Frontal cortex (tissue), 3 donors: ENCODE measurements at regions not wholly inside any gene's neighbourhood (a gene's known extent, or its start where the extent isn't known, plus 50 kb on each side); places are given as distances from the start of the nearest gene placed in this dataset.

Experiments
- DNase-seq, 2 donors: peaks; one replicate each; pipeline ENCODE4 v3.0.0; 2012; ENCODE audit warnings: low spot score in 2 of 2
- FAIRE-seq: peaks from 2 replicates; lab custom pipeline; 2012; peaks lifted over from hg19 to GRCh38; lab: Jason Lieb, UNC
- donor health status: control.
- donor health status: control.
- donor health status: control.

DNA sequence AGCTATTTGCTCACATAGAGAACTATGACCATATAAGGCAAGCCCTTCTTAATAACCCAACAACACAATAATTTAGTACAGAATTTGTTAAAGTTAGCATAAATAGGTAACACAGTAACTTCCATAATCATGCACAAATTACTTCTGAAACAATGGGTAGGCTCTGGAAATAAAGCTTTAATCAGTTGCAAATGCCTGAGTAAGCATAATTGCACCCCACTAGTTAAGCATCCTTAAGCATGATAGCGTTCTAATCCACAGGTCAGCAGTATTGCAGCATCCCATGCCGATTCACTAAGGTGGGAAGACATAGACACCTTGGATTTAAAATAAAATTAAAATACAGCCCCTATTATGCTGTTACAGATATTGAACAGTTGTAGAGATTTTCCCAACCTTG lies 161.7 kb downstream of the DHX15 start:
- FAIRE-seq, result no peak
- DNase-seq, result no peak

DNA sequence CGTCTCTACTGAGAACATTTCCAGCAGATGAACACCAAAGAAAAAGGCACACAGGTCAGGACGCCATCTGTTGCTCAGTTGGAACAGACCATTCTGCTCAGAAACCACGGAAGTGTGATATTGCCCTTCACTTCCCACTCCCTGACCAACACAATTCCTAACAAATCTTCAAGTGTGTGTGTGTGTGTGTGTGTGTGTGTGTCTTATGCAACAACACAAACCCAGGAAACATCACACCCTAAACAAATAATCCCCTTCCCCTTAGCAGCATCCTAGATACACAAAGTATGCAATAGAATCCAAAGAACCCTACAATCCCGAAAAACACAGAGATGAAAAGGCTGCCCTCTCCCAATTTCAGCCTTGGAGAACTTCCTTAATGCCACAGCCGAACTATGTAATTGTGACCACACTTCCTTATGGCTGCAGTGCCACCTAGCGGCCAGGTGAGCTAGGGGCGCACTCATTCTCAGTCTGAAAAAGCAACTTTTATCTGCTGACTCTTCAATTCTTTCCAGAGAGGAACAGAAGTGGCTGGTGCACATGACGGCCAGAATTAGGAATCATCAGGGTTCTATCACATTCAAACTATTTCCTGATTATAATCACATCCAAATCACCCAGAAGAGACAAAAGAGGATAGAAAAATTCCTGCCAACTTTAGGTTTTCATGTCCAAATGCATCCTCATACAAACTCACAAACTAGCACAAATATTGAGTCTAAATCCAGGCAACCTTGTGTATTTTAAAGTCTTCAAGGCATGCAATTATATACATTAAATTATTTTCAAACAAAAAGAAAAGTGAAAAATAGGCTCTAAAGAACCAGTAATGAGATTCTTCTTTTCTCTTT lies 164.9 kb downstream of the DHX15 start:
- FAIRE-seq (no peak), DNase-seq (peak; percentile 34 to 62)

DNA sequence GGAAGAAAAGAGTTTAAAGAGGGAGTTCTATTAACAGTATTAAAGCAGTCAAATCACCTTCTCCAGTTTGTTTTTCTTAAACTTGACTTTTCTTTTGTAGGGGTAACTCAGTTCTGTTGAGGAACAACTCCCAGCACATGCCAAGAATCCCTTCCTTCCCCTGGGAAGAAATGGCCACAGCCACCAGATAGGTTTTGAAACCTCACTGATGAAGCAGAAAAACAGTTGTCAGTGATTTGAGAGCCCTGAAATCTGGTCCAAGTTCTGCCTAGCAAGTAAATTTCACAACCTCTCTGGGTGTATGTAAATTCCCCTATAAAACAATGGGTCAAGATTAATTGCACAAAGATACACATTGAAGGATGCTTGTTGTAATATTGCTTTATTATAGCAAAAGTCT lies 167.1 kb downstream of the DHX15 start:
- DNase-seq (no peak), FAIRE-seq (no peak)

DNA sequence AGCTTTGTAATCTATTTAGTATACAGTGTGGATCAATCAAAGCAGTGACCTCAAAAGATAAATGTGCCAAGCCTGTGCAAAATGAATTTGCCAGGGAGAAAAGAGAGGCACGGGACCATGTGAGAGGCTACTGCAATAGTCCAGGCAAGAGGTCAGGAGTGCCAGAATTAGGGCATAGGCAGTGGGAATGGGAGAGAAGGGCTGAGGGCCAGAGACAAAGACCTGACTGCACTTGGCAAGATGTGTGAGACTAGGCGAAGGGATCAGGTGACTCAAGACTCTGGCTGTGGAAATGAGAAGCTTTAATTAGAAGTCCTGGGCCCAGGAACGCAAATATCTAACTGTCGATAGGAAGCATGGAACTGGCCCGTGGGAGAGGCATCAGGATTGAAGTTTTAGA lies 168.1 kb downstream of the DHX15 start:
- FAIRE-seq (no peak), DNase-seq (no peak)

DNA sequence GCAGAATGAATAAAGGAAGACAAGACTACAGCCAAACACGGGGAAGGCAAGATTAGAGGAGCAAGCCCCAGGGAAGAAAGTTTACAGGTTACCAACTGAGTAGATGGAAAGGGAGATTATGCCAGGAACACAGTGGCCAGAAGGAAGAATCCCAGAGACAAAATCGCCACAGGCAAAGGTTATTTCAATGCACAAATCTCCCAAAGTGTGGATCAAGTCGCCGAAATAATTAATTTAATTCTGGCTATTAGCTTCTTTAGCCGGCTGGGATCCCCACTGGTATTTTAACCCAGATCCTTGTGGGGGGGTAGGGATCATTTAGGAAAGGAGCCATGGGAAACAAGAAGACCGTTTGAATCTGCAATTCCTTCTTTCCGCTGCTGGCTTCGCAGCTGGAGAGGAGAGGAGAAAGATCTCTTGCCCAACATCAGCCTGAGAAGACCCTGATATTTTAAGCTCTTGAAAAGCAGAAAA lies 171.0 kb downstream of the DHX15 start:
- DNase-seq, result no peak
- FAIRE-seq, result no peak

DNA sequence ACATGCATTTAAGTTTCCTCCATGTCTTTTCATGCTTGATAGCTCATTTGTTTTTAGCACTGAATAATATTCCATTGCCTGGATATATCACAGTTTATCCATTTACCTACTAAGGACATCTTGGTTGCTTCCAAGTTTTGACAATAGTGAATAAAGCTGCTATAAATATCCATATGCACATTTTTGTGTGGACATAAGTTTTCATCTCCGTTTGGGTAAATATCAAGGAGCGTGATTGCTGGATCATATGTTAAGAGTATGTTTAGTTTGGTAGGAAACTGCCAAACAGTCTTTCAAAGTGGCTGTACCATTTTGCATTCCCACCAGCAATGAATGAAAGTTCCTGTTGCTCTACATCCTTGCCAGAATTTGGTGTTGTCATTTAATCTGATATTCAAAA lies 172.5 kb downstream of the DHX15 start:
- FAIRE-seq (no peak), DNase-seq (no peak)

DNA sequence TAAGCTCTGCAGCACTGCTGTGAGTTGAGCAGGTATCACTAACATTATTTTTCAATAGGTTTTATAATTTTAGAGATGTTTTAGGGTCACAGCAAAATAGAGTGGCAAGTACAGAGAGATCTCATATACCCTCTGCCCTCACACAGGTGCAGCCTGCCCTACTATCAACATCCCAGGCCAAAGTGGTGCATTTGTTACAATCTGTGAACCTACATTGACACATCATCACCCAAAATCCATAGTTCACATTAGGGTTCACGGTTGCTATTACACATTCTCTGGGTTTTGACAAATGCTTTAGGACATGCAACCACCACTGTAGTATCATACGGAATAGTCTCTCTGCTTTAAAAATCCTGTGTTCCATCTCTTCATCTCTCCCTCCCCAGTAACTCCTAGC lies 173.1 kb downstream of the DHX15 start:
- DNase-seq (no peak), FAIRE-seq (no peak)

DNA sequence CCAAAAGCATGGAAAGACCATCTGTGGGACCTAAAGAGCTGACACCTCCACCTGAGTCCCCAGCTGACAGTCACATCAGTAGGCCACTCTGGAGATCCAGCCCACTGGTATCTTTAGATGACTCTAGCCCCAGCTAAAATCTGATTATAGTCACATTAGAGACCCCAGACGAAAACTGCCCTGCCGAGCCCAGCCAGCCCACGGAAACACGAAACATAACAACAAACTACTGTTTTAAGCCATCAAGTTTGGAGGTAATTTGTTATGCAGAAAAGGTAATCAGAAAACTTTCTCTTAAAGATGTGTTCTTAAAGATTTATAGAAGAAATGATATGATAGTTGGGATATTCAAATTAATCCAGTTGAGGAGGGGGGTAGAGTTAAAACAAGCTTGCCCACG lies 175.7 kb downstream of the DHX15 start:
- FAIRE-seq (no peak), DNase-seq (no peak)

DNA sequence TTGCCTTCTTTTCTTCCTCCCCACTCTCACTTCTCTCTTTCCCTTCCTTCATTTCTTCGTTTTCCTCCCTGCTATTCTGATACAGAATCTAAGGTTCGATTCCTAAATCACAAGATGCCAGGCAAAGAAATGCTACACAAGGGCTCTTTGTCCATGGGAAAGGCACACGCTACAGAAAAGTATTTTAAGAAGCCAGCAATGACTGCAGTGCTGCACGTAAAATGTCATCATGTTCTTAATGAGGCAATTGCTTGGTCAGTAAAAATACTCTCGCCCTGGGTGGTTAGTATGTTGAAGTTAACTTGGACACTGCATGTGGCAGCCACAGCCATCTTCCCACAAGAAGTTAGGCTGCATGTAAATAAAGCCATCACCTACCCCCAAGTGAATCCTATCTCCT lies 178.4 kb downstream of the DHX15 start:
- DNase-seq (no peak), FAIRE-seq (no peak)

DNA sequence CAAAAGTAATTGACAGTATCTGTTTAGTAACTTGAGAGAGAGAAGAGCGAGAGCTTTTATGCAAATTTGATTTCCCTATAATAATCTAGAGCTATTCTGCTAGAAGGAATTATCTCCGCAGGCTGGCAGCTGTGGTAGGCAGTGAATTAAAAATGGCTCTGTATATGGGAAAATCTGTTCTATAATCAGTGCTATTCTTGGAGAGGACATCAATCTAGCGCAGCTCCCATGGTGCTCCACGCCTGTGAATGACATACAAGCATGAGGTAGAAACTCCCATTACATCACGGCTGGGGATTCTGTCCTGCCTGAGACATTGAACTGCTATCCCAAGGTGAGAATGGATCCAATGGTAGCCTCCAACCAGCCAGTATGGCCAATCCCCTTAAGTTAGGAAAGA lies 179.0 kb downstream of the DHX15 start:
- DNase-seq, result no peak
- no peak for FAIRE-seq

DNA sequence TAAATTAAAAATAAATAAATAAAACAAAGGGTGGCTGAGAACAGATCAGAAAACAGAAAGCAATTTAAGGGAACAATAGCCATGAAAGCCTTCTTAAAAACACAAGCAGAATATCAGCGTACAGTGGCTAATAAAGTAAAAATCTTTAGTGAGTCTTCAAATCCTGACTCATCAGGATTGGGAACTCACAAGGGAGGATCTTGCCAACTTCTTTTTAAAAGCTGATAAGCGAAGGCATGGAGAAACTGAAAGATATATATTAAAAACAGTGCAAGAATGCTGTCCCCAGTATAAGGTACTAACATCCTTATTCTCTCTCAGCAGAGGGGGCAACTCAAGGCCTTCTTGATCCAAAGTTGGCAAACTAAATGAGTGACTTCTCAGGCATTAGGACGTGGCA lies 180.1 kb downstream of the DHX15 start:
- FAIRE-seq, result no peak

DNA sequence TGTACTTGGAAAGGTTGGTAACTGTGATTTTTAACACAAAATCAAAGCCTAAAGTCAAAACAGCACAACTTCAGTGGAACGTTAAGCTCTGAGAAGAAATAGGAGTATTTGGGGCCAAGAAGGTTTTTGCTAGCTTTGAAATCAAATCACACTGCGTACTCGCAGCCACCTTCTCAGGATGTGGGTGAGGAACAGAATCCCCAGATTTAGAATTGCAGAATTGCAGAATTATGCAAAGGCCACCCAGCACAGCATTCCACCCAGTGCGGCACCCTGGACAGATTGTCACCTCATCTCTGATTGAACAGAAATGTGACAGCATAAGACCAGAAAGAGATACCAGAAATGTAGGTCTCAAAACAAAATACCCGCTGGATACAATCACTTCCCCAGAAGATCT lies 181.1 kb downstream of the DHX15 start:
- FAIRE-seq, result no peak
- DNase-seq, result no peak

More for the DNA sequence above, 180.1 kb downstream of the DHX15 start:
- no peak for DNase-seq

DNA sequence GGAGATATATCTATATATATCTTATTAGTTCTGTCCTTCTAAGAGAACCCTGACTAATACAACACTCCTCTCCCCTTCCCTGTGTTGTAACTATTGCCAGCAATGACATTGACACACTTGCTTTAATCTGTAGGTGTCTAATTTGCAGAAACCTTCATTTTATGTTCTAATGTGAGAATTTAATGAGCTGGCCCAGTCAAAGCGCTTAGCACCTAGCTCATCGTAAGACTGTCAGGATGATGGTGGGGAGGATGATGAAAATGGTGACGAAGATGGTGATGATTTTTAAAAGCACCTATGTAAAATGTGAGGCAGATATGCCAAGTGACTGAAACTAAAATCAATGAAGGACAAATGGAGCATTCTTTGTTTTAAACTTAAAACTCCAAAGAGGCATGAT lies 183.8 kb downstream of the DHX15 start:
- DNase-seq (no peak), FAIRE-seq (no peak)

DNA sequence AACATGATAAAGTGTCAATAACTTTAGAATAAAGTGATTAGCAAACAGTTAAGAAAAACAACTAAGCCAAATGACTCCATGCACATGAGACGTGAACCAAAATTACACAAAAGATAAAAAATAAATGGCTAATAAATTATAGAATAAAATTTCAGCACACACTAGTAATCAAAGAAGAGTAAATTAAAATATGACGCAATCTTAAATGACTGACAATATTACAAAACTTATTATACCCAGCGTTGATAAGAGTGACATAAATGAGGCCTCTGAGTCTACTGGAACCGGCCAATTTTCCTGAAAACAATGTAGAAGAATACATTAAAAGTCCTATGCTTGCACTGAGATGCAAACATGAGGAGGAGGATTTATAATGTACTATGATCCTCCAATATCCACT lies 187.4 kb downstream of the DHX15 start:
- DNase-seq (no peak), FAIRE-seq (no peak)

DNA sequence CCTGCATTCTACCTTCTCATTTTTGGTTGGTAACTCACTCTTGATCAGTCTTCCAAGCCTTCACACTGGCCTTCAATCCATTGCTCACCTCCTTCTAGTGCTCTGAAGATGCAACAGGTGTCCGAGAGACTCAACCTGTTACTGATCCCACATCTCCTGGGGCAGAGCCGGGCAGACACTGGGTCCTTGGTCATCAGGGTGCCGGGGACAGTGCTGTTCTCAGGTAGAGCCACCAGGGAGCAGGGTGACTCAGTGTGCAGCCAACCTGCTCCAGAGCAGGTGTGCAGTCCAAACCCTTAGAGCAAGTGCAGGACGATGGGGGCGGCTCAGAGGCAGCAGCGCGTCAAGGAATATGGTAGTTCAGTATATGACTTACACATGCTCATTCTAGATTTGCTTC lies 188.4 kb downstream of the DHX15 start:
- no peak for FAIRE-seq
- no peak for DNase-seq

DNA sequence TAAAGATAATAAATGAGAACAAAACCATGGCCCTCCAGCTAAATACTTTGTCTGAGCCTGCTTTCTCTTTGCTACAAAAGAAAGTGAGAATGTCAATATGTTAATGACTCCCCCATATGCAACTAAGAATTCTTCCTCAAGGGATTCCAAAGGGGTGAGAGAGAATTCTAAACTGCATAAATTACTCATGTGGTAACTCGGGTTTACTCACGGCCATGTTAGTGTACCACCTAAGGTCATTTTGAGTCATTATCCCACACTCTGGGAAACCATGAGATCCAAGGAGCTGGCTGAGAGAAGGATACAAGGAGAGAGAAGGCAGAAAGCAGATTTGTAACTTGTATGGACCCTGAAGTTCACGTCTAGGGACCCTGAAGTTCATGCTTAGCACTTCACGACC lies 190.3 kb downstream of the DHX15 start:
- DNase-seq (no peak), FAIRE-seq (no peak)

DNA sequence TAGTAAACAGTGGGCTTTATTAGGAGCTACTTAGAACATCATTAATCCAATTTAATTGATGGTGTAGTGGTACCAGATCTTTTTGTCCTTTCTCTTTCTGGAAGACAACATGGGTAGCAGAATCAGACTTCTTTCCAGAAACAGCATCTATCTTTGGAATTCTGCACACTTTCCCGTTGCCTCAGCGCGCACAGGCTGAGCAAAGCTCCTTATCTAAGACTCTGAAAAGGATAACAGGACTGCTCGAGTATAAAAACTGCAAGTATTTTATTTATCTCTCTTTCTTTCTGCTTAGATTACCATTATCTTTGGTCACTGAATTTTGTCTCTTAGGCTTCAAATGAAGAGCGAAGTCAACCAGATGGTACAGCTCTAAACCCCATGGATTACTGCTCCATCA lies 191.7 kb downstream of the DHX15 start:
- DNase-seq (no peak), FAIRE-seq (no peak)

DNA sequence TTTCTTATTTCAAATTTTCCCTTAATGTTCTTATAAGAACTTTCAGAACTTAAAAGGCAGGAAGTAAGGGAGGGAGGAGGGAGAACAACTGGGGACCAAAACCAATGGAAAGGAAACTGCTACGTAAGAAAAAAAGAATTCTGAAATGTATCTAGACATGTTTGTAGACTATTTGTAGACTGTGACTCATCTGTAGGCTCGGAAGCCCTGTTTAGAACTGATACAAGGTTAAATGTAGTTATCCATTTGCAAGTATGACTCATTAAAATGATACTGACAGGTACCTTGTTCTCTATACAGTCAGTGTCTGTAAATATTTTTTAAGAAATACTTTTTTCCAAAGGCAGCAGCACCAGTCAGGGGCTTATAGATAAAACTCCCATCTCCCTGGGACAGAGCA lies 202.0 kb downstream of the DHX15 start:
- no peak for FAIRE-seq
- DNase-seq, result no peak

DNA sequence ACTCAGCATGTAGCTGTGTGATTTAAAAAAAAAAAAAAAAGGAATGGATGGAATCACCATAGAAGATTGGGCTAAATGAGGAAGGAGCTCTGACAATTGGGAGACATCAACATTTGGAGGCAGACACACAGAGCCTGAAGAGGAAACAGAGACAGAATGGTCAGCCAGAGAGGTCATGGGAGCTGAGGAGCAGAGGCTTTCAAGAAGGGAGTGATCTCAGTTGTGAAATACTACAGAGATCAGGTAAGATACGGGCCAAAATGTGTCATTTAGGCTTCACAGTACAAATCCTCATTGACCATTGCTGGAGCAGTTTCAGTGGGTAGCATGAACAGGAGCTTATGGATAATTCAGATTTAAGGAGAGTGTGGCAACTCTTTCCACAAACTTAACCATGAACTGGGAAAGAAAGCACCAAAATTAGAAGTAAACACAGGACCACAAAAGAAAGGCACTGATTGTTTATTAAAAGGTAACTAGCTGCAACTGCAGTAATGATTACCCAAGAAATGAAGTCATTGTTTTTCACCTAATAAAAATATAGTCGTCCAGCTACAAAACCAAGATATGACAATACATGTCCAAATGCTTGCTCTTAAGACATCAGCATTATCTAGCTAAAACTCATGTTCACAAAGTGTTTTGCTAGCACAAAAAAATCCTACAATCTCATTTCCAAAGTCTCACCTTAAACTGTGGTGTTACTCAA lies 203.2 kb downstream of the DHX15 start:
- no peak for FAIRE-seq

DNA sequence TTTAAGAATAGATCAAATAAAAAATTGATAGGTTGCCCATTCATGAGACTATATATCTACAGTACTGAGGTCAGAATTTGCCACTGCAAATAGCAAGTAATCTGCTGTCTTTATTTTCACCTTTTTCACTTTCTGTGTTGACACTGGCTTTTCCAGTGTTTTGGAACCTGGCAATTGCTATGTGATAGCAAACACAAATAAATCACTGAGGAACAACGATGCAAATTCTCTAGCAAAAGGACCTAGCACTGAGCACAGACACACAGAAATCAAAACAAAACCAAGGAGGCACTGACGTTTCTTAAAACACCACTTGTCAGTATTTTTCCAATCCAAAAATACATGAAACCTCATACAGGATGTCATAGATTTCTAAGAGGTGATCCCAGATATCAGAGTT lies 210.7 kb downstream of the DHX15 start:
- FAIRE-seq (no peak), DNase-seq (no peak)

More for the DNA sequence above, 203.2 kb downstream of the DHX15 start:
- DNase-seq, result no peak

DNA sequence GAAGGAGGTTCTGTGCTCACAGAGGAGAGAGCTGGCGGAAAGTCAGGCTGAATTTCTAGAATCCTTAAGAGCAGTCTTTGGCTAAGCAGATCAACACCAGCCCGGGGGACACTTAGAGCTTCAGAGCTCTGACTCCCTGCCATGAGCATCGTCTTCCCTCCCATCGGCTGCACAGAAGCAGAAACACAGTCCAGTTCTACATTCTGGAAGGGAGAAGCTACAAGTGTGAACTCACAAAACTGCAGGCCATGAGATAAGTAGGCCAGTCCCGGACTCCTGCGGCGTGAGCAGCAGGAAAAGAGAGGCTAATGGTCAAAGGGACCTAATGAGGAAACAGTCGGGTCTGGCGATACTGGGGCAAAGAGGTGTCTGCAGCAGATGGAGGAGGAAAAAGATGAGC lies 211.5 kb downstream of the DHX15 start:
- DNase-seq (no peak), FAIRE-seq (no peak)
